Effector memory CD8-positive, alpha-beta T cell (primary cell): ENCODE measurements at regions not wholly inside any gene's neighbourhood (a gene's known extent, or its start where the extent isn't known, plus 50 kb on each side); places are given as distances from the start of the nearest gene placed in this dataset.
"Not testable (repeated sequence)": the region's sequence is repeated elsewhere in the genome, so short reads cannot be mapped to it uniquely, and the experiment has no call there.

ENCODE experiments used
- ATAC-seq: fragments of 150-1000 bp; cut with Tn5 transposase; replicated peaks from 2 replicates; pipeline ENCODE4 v1.10.0; 2021; ENCODE audit warnings: mild to moderate bottlenecking, moderate library complexity
- DNase-seq, 3 experiments: peaks; one replicate each; pipeline ENCODE4 v3.0.0; 2021
- H3K27ac Mint-ChIP-seq, 2 donors: one replicate each; pipeline ENCODE4 v1.8.0; 2022; ENCODE audit warnings: mild to moderate bottlenecking in 2 of 2, mixed read lengths in 2 of 2, moderate library complexity in 2 of 2
- H3K27me3 Mint-ChIP-seq, 2 donors: one replicate each; pipeline ENCODE4 v1.8.0; 2022; ENCODE audit warnings: mixed read lengths in 2 of 2
- H3K36me3 Mint-ChIP-seq: one replicate; pipeline ENCODE4 v1.8.0; 2022; ENCODE audit warnings: mild to moderate bottlenecking, moderate library complexity, mixed read lengths; ENCODE audit not compliant: insufficient read depth
- H3K4me1 Mint-ChIP-seq, 2 donors: one replicate each; pipeline ENCODE4 v1.8.0; 2022; ENCODE audit warnings: low read depth in 2 of 2, mixed read lengths in 2 of 2
- H3K4me3 Mint-ChIP-seq, 2 donors: one replicate each; pipeline ENCODE4 v1.8.0; 2022; ENCODE audit warnings: mild to moderate bottlenecking in 2 of 2, mixed read lengths in 2 of 2, moderate library complexity in 2 of 2
- H3K9me3 Mint-ChIP-seq, 2 donors: one replicate each; pipeline ENCODE4 v1.8.0; 2022; ENCODE audit warnings: mixed read lengths in 2 of 2

GRCh38 chr16:88242312-88243295 lies 140.2 kb upstream of the ZNF469 start:
- not testable (repeated sequence) for DNase-seq, ATAC-seq, H3K9me3 Mint-ChIP-seq, H3K4me3 Mint-ChIP-seq, H3K36me3 Mint-ChIP-seq, H3K4me1 Mint-ChIP-seq, H3K27ac Mint-ChIP-seq
- H3K27me3 Mint-ChIP-seq, result peaks cover 19 to 24% of the 10 kb centered on the region in 2 donors

- not testable (repeated sequence) for ATAC-seq
Observed at GRCh38 chr16:88243921-88244320, 138.8 kb upstream of the ZNF469 start.

GRCh38 chr16:88245241-88246081 lies 137.3 kb upstream of the ZNF469 start:
- not testable (repeated sequence) for DNase-seq, ATAC-seq, H3K27ac Mint-ChIP-seq, H3K36me3 Mint-ChIP-seq, H3K9me3 Mint-ChIP-seq, H3K27me3 Mint-ChIP-seq, H3K4me3 Mint-ChIP-seq, H3K4me1 Mint-ChIP-seq

More at GRCh38 chr16:88243921-88244320, 138.8 kb upstream of the ZNF469 start:
- not testable (repeated sequence) for H3K4me1 Mint-ChIP-seq, H3K36me3 Mint-ChIP-seq, H3K9me3 Mint-ChIP-seq, H3K4me3 Mint-ChIP-seq, H3K27ac Mint-ChIP-seq, DNase-seq
- peaks cover 13 to 17% of the 10 kb centered on the region in 2 donors for H3K27me3 Mint-ChIP-seq

GRCh38 chr16:88246955-88247582 lies 135.7 kb upstream of the ZNF469 start:
- H3K9me3 Mint-ChIP-seq, H3K27me3 Mint-ChIP-seq, H3K36me3 Mint-ChIP-seq, H3K27ac Mint-ChIP-seq, H3K4me3 Mint-ChIP-seq, ATAC-seq, H3K4me1 Mint-ChIP-seq, DNase-seq: not testable (repeated sequence)

- not testable (repeated sequence) for H3K4me3 Mint-ChIP-seq, ATAC-seq, H3K4me1 Mint-ChIP-seq, DNase-seq, H3K9me3 Mint-ChIP-seq, H3K27ac Mint-ChIP-seq, H3K27me3 Mint-ChIP-seq, H3K36me3 Mint-ChIP-seq
Observed at GRCh38 chr16:88247583-88247966, 135.2 kb upstream of the ZNF469 start.

- H3K4me3 Mint-ChIP-seq, H3K27me3 Mint-ChIP-seq, DNase-seq, ATAC-seq, H3K27ac Mint-ChIP-seq, H3K36me3 Mint-ChIP-seq, H3K4me1 Mint-ChIP-seq, H3K9me3 Mint-ChIP-seq: not testable (repeated sequence)
Observed at GRCh38 chr16:88248761-88249160, 134.0 kb upstream of the ZNF469 start.

GRCh38 chr16:88250381-88250780 lies 132.4 kb upstream of the ZNF469 start:
- H3K27me3 Mint-ChIP-seq, ATAC-seq, H3K4me1 Mint-ChIP-seq, H3K27ac Mint-ChIP-seq, H3K36me3 Mint-ChIP-seq, DNase-seq, H3K9me3 Mint-ChIP-seq, H3K4me3 Mint-ChIP-seq: not testable (repeated sequence)

- DNase-seq, H3K36me3 Mint-ChIP-seq, H3K4me1 Mint-ChIP-seq, H3K9me3 Mint-ChIP-seq, ATAC-seq, H3K27ac Mint-ChIP-seq, H3K4me3 Mint-ChIP-seq: not testable (repeated sequence)
- H3K27me3 Mint-ChIP-seq, result peaks cover 5 to 16% of the 10 kb centered on the region in 2 donors
Observed at GRCh38 chr16:88252057-88252794, 130.5 kb upstream of the ZNF469 start.

- not testable (repeated sequence) for H3K4me3 Mint-ChIP-seq, H3K27ac Mint-ChIP-seq, H3K36me3 Mint-ChIP-seq, H3K4me1 Mint-ChIP-seq, H3K9me3 Mint-ChIP-seq, DNase-seq, ATAC-seq
- peaks cover 25 to 36% of the 10 kb centered on the region in 2 donors for H3K27me3 Mint-ChIP-seq
Observed at GRCh38 chr16:88258141-88258540, 124.6 kb upstream of the ZNF469 start.

- peaks cover 25 to 36% of the 10 kb centered on the region in 2 donors for H3K27me3 Mint-ChIP-seq
- not testable (repeated sequence) for H3K4me3 Mint-ChIP-seq, H3K4me1 Mint-ChIP-seq, H3K9me3 Mint-ChIP-seq, H3K36me3 Mint-ChIP-seq, ATAC-seq, H3K27ac Mint-ChIP-seq, DNase-seq
Observed at GRCh38 chr16:88258764-88259525, 123.8 kb upstream of the ZNF469 start.

- not testable (repeated sequence) for ATAC-seq, H3K4me3 Mint-ChIP-seq, H3K27ac Mint-ChIP-seq, DNase-seq, H3K36me3 Mint-ChIP-seq, H3K9me3 Mint-ChIP-seq, H3K4me1 Mint-ChIP-seq
- H3K27me3 Mint-ChIP-seq, result peaks cover 25 to 36% of the 10 kb centered on the region in 2 donors
Observed at GRCh38 chr16:88259538-88259937, 123.2 kb upstream of the ZNF469 start.

GRCh38 chr16:88260146-88260545 lies 122.6 kb upstream of the ZNF469 start:
- not testable (repeated sequence) for H3K27ac Mint-ChIP-seq, ATAC-seq, H3K4me3 Mint-ChIP-seq, H3K9me3 Mint-ChIP-seq, DNase-seq, H3K36me3 Mint-ChIP-seq
- Mint-ChIP-seq H3K4me1 (peaks cover 8 to 12% of the 10 kb centered on the region in 2 donors), H3K27me3 (peaks cover 25 to 36% of the 10 kb centered on the region in 2 donors)
